OCI-LY7 (cell line): ENCODE measurements at regions not wholly inside any gene's neighbourhood (a gene's known extent, or its start where the extent isn't known, plus 50 kb on each side); places are given as distances from the start of the nearest gene placed in this dataset.

Experiments used
- BruUV-seq: library from RNA; stranded (reverse); fragments of 400-500 nt; replicated peaks from 2 replicates; lab custom pipeline; 2021; lab: Mats Ljungman, UMichigan
- CTCF ChIA-PET: fragments of 300-600 bp; sonication (Branson Sonifier 250); formaldehyde crosslinking; loops from one replicate; lab custom pipeline; 2022; ENCODE audit warnings: antibody characterized with exemption; ENCODE audit not compliant: unreplicated experiment; lab: Charles Lee
- POLR2A ChIA-PET: fragments of 300-600 bp; sonication (Branson Sonifier 250); formaldehyde crosslinking; loops from one replicate; lab custom pipeline; 2022; ENCODE audit warnings: antibody characterized with exemption; lab: Charles Lee
- DNase-seq: peaks from one replicate; pipeline ENCODE4 v3.0.0-alpha.2; 2015; ENCODE audit warnings: low spot score
- H2AFZ ChIP-seq: fragments of 200-600 bp; sonication (generic), shearing (Covaris generic); 2 replicates; pipeline ENCODE4 v1.6.1; 2014; ENCODE audit warnings: mild to moderate bottlenecking, antibody characterized with exemption, low read length, moderate library complexity
- H3K27ac ChIP-seq: fragments of 200-600 bp; sonication (generic); 2 replicates; pipeline ENCODE4 v1.5.1; 2014; ENCODE audit warnings: mixed run types, low read depth, mild to moderate bottlenecking, moderate library complexity, low read length, inconsistent platforms; ENCODE audit not compliant: poor library complexity, severe bottlenecking
- H3K36me3 ChIP-seq: fragments of 200-600 bp; sonication (generic); 2 replicates; pipeline ENCODE4 v1.6.1; 2014; ENCODE audit warnings: mild to moderate bottlenecking, antibody characterized with exemption, low read length, moderate library complexity, mixed read lengths; ENCODE audit not compliant: insufficient read depth
- H3K4me1 ChIP-seq: fragments of 200-600 bp; sonication (generic); 2 replicates; pipeline ENCODE4 v1.5.1; 2014; ENCODE audit warnings: mild to moderate bottlenecking, low read length; ENCODE audit not compliant: insufficient read depth, poor library complexity, severe bottlenecking
- H3K4me2 ChIP-seq: fragments of 200-600 bp; sonication (generic); 2 replicates; pipeline ENCODE4 v1.6.1; 2014; ENCODE audit warnings: mild to moderate bottlenecking, low read length
- H3K4me3 ChIP-seq: fragments of 200-600 bp; sonication (generic); 2 replicates; pipeline ENCODE4 v1.5.1; 2014; ENCODE audit warnings: mild to moderate bottlenecking, low read depth, low read length; ENCODE audit not compliant: poor library complexity, severe bottlenecking
- H3K79me2 ChIP-seq: fragments of 200-600 bp; sonication (generic); 2 replicates; pipeline ENCODE4 v1.6.1; 2016; ENCODE audit warnings: low read depth, mild to moderate bottlenecking, low read length, moderate library complexity, mixed read lengths; ENCODE audit not compliant: insufficient read depth
- H3K9me2 ChIP-seq: fragments of 200-600 bp; sonication (generic); 2 replicates; pipeline ENCODE4 v1.6.1; 2016; ENCODE audit warnings: mild to moderate bottlenecking, low read length, mixed read lengths; ENCODE audit not compliant: insufficient read depth
- H3K9me3 ChIP-seq: fragments of 200-600 bp; sonication (generic); 2 replicates; pipeline ENCODE4 v1.6.1; 2014; ENCODE audit warnings: mild to moderate bottlenecking, mixed run types, low read length, mixed read lengths
- H4K20me1 ChIP-seq: fragments of 200-600 bp; sonication (generic); 2 replicates; pipeline ENCODE4 v1.6.1; 2014; ENCODE audit warnings: mild to moderate bottlenecking, antibody characterized with exemption, low read length, moderate library complexity, mixed read lengths; ENCODE audit not compliant: insufficient read depth
- EZH2phosphoT487 ChIP-seq: fragments of 200-600 bp; sonication (generic); IDR thresholded peaks from 2 replicates; pipeline ENCODE4 v1.6.1; 2018; ENCODE audit warnings: low read depth, borderline replicate concordance, mild to moderate bottlenecking, mixed run types, antibody characterized with exemption, low read length, moderate library complexity, mixed read lengths
- intact Hi-C: fragments of 100-400 bp; cut with micrococcal nuclease; formaldehyde crosslinking; loops from one replicate; pipeline ENCODE4 v1.10.0; 2022; ENCODE audit not compliant: unreplicated experiment
- TF ChIP-seq, protein P1 (sequence below): fragments of 200-600 bp; sonication (generic); conservative IDR thresholded peaks from 2 replicates; pipeline ENCODE4 v1.5.1; 2014; ENCODE audit warnings: mild to moderate bottlenecking, antibody characterized with exemption, low read length, moderate library complexity, mixed read lengths

DNA sequence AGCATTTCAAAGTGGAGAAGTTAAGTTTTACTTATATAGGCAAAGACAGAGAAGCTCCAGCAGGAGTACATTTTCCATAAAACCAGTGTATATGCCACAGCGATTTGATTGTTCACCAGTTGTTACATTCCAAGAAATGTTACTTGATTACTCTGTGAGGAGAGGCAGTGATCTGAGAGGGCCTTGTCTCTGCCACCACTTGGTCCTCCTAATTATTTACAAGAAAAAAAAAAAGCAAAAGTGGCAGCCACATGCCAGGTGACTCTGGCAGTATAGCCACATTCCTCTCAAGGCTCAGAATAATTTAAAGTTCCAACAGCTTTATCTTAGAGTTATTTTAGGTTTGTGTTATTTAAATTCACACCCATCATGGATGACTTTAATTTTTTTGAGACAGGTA lies 1077.8 kb downstream of the ZPLD1 start:
- no TSS peak for BruUV-seq
- H2AFZ ChIP-seq, result no peak overlapping the region
- POLR2A ChIA-PET, result no interaction called here

DNA sequence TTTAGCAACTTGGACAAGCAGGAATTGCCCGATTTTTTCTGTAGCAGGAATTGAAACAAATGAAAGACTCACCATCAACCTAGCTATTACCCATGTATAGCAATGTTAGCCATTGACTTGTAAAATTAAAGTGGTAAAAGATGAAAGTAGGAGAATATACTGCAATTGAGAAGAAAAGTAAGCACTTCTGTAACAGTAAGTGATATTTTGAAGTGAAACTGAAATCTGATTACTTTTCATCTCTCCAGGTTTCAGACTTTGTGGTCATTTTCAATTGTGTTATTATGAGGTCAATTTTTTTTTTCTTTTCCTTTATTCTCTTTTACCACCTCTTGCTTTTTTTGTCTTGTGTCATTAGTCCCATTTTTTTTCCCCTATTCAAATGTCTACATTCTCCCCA lies 1078.2 kb downstream of the ZPLD1 start:
- ChIA-PET CTCF (no interaction called here), POLR2A (no interaction called here)
- intact Hi-C loops, result no loop called here
- TF ChIP-seq EZH2phosphoT487, result no peak
- TF ChIP-seq, protein P1, sequence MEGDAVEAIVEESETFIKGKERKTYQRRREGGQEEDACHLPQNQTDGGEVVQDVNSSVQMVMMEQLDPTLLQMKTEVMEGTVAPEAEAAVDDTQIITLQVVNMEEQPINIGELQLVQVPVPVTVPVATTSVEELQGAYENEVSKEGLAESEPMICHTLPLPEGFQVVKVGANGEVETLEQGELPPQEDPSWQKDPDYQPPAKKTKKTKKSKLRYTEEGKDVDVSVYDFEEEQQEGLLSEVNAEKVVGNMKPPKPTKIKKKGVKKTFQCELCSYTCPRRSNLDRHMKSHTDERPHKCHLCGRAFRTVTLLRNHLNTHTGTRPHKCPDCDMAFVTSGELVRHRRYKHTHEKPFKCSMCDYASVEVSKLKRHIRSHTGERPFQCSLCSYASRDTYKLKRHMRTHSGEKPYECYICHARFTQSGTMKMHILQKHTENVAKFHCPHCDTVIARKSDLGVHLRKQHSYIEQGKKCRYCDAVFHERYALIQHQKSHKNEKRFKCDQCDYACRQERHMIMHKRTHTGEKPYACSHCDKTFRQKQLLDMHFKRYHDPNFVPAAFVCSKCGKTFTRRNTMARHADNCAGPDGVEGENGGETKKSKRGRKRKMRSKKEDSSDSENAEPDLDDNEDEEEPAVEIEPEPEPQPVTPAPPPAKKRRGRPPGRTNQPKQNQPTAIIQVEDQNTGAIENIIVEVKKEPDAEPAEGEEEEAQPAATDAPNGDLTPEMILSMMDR, result no peak
- Histone ChIP-seq H3K4me3 (no peak overlapping the region), H3K79me2 (no peaks in the 10 kb centered on the region), H2AFZ (no peak overlapping the region), H3K9me3 (no peaks in the 10 kb centered on the region), H4K20me1 (no peaks in the 10 kb centered on the region), H3K36me3 (no peaks in the 10 kb centered on the region), H3K4me1 (no peaks in the 10 kb centered on the region), H3K9me2 (no peaks in the 10 kb centered on the region), H3K4me2 (no peak overlapping the region), H3K27ac (no peak overlapping the region)
- DNase-seq, result no peak
- no TSS peak for BruUV-seq

More for the DNA sequence above, 1077.8 kb downstream of the ZPLD1 start:
- CTCF ChIA-PET, result no interaction called here
- Histone ChIP-seq H4K20me1 (no peaks in the 10 kb centered on the region), H3K4me2 (no peak overlapping the region), H3K36me3 (no peaks in the 10 kb centered on the region), H3K9me2 (no peaks in the 10 kb centered on the region), H3K79me2 (no peaks in the 10 kb centered on the region), H3K27ac (no peak overlapping the region), H3K9me3 (no peaks in the 10 kb centered on the region), H3K4me1 (no peaks in the 10 kb centered on the region), H3K4me3 (no peak overlapping the region)
- intact Hi-C loops, result no loop called here
- no peak for TF ChIP-seq EZH2phosphoT487
- TF ChIP-seq, protein P1, result no peak
- DNase-seq, result no peak

DNA sequence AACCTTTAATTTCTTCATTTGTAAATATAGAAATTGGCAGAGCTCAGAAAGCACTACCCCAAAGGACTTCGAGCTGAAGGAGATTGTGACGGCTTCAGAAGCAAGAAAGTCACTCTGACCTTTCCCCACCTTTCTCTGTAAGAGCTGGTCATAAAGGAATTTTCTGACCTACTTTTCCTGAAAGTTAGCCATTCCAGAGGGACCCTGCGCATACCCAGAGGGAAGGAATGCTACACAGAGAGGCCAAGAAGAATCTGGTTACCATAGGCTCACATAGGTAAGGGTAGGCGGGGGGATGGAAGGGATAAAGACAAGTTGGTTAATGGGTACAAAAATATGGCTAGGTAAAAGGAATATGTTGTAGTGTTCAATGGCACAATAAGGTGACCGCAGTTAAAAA lies 1080.3 kb downstream of the ZPLD1 start:
- Histone ChIP-seq H3K36me3 (no peaks in the 10 kb centered on the region), H3K79me2 (no peaks in the 10 kb centered on the region), H3K9me2 (no peaks in the 10 kb centered on the region), H4K20me1 (no peaks in the 10 kb centered on the region), H3K27ac (no peak overlapping the region), H3K4me3 (no peak overlapping the region), H3K9me3 (no peaks in the 10 kb centered on the region), H3K4me1 (no peaks in the 10 kb centered on the region), H2AFZ (no peak overlapping the region), H3K4me2 (no peak overlapping the region)
- DNase-seq, result no peak
- no TSS peak for BruUV-seq
- ChIA-PET POLR2A (interaction anchor here (0.7 kb wide), 1 partner anchor 23 kb away, joined by 3 read pairs; no protein-coding TSS in a partner anchor), CTCF (no interaction called here)
- TF ChIP-seq, protein P1, result no peak
- TF ChIP-seq EZH2phosphoT487, result no peak
- intact Hi-C loops, result no loop called here
